NOMO-1 treated with DMSO at 0.1 percent for 48 hours (cell line): ENCODE measurements at regions not wholly inside any gene's neighbourhood (a gene's known extent, or its start where the extent isn't known, plus 50 kb on each side); places are given as distances from the start of the nearest gene placed in this dataset.
"Not testable (repeated sequence)": the region's sequence is repeated elsewhere in the genome, so short reads cannot be mapped to it uniquely, and the experiment has no call there.

Experiments used
- DNase-seq: peaks from one replicate; lab custom pipeline; 2025; ENCODE audit not compliant: unreplicated experiment; lab: John Stamatoyannopoulos, UW

DNA sequence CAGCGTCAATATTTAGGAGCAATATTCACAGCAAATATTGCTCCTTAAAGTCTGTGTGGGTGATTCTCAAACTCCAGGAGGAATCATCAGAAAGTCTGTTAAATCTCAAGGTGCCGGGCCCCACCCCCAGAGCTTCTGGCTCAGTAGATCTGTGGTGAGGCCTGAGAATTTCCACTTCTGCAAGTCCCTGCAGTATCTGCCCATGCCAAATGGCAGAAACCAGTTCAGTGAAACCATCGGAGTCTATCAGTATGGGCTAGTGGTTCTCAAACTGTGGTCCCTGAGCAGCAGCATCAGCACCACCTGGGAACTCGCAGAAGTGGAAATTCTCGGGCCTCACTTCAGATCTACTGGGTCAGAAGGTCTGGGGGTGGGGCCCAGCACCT, 202.9 kb downstream of the SLC4A3 start:
- DNase-seq, result no peak

DNA sequence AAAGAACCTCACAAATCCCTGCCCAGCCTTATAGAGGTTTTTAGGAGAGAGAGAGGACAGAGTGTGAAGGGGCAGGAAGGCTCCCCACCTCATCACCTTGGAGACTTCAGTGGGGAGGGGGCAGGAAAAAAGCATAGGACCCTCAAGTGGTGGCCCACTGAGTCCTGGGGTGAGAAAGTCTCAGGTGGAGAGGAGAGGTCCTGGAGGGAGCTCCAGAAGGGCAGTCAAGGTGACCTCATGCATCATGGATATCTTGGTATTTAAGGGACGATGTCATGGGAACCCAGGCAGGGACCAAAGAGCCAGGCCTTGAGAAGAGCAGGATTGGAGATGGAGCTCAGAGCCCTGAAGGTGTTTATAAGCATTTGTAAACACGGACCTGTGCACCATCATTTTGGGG, 204.5 kb downstream of the SLC4A3 start:
- no peak for DNase-seq

DNA sequence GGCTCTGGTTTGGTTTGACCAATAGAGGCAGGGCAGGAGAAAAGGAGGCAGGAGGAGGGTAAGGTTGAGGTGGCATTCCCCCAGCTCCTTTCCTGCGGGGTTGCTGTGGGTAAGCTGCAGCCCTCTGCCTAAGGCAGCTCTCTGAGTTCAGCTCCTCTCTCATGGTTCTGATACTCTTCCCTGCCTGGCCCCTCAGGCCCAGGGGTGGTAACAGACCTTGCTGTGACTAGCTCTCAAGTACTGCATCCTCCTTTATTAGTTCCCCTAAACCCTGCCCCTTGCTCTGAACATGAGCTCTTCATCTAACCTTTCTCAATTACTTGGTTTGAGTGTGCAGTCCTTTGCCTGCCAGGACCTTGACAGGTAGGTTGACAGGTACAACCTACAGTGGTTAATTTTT, 205.5 kb downstream of the SLC4A3 start:
- DNase-seq, result no peak

DNA sequence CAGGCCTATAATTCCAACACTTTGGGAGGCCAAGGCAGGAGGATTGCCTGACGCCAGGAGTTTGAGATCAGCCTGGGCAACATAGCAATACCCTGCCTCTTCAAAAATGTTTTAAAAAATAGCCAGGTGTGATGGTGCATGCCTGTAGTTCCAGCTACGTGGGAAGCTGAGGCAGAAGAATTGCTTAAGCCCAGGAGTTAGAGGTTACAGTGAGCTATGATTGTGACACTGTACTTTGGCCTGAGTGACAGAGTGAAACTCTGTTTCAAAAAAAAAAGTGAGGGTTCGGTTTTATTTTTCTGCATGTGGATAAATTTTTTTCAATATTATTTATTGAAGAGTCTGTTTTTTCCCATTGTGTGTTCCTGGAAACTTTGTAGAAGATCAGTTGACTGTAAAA, 208.1 kb downstream of the SLC4A3 start:
- DNase-seq, result no peak

DNA sequence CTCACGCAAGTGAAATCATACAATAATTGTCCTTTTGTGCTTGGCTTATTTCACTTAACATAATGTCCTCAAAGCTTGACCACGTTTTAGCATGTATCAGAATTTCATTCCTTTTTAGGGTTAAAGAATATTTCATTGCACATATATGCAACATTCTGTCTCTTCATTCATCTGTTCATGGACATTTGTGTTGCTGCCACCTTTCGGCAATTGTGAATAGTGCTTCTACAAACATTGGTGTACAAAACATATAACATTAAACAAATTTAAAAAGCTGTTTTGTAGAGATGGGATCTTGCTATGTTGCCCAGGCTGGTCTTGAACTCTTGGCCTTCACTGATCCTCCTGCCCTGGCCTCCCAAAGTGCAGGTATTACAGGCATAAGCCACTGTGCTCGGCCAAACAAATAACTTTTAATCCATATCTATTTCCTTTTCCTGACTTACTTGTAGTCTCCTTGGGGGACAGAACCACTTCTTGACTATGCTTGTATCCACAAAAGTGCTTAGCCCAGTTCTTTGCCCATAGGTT, 209.3 kb downstream of the SLC4A3 start:
- no peak for DNase-seq

DNA sequence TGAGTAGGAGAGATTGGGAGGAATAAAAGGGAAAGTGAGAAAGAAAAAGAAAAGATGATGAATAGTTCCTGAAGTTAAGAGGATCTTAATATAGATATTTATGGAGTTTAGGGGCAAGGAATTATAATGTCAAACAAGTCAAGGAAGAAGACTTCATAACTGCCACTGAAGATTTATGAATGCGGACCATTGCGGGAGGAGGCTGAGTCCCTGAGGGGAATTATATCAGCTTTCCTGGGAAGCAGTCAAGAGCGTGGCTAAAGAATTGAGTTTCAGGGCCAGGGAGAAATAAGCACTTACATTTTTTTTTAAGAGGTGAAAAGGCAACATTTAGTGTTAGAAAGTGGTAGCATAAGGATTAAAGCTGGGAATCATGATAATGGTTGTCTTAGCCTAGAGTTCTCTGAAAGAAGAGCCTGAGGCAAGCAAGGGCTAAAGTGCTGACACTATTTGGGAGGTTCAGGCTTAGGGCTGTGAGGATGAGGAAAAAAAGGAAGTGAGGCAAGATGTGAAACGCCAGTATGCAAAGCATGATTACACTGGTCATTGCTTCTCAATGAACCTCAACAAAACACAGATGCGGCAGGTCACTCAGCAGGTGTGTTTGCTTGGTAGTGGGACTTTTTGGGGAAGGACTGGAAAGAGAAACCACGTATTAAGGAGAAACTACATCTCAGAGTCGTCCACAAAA, 217.1 kb downstream of the SLC4A3 start:
- DNase-seq, result peak; percentile 48

DNA sequence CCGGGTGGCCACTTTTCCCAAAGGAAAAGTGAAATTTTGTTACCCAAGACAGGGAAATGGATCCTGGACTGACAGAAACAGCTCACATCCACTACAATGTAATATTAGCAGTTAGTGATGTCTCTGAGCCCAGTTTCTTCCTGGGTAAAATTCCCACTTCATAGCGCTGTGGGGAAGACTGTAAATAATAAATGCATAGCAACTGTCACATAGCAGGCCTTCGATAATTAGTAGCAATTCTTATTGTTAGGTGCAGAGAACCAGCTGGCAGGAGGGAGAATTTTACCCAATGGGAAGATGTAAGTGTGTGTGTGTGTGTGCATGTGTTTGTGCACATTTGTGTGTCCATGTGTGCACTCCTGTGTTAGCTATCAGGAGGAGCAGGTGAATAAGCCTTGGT, 221.5 kb downstream of the SLC4A3 start:
- no peak for DNase-seq

DNA sequence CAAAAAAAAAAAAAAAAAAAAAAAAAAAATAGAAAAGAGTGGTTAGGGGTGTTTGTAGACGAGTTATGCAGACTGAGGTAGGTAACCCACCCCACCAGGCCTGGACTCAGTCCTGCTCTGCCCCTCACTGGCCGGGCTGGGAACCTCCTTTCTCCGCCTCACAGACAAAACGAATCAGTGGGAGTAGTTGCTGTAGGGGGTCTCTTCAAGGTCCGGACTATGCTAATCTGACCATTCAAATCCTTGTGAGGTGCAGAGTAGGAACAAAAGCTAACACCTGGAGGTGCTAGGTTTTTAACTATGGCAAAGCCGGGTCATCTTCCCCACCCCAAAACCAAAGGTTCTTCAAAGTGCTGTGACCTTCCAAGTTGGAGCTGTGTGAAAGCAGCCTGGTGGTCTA, 223.7 kb downstream of the SLC4A3 start:
- no peak for DNase-seq

DNA sequence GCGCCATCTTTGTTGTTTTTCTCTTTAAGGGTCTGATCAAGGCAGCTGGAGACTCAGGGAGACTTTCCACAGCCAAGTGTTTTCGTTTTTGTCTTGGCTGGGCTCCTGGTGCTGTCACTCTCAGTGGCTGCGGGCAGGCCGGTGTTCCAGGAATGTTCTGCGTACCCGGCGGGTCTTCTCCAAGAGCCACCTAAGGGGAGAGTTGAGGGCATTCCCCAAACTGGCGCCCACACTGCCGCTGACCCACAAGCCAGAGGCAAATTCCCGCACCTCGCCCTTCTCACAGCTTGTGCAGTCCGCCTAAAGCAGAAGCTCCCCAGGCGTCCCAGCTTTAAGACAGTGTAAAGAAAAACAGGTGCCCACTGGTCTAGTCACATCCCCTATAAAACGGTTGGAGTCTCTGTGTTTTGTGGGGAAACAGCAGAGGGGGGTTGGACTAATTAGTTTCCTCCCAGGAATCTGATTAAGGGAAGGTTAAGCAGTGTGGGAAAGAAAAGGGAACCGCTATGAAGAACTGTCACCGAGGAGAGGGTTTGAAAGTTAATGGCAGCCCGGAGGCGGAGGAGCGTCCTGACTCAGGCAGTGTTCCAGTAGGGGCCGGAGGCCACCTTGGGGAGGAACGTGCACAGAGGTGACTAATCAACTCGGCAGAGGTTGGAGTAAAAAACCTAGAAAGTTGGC, 224.5 kb downstream of the SLC4A3 start:
- no peak for DNase-seq

DNA sequence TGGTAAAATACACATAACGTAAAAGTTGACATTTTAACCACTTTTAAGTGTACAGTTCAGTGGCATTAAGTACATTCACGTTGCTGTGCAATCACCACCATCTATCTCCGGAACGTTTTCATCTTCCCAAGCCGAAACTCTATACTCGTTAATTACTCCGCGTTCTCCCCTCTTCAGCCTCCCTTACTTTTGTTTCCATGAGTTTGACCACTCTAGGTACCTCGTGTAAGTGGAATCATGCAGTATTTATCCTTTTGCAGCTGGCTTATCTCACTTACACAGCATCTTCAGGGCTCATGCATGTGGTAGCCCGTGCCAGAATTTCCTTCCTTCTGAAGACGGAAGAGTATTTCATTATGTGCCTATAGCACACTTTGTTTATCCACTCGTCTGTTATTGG, 225.2 kb downstream of the SLC4A3 start:
- DNase-seq, result no peak

DNA sequence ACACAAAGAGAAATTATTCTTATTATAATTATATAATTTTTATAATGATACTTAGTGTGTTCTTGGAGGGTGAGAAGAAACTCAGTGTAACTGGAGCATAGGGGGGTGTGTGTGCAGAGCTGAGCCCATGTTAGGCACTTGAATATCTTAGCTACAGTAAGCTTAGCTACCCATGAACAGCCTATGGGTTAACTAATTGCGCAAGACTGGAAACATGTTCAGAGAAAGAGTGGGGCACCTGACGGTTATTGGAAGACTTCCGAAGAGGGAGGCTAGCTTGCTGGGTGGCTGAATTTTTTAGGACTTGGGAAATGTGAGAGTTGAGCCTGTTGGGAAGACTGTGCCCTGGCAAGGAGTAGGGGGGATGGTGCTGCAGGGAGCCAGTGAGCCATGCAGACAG, 229.2 kb downstream of the SLC4A3 start:
- no peak for DNase-seq

DNA sequence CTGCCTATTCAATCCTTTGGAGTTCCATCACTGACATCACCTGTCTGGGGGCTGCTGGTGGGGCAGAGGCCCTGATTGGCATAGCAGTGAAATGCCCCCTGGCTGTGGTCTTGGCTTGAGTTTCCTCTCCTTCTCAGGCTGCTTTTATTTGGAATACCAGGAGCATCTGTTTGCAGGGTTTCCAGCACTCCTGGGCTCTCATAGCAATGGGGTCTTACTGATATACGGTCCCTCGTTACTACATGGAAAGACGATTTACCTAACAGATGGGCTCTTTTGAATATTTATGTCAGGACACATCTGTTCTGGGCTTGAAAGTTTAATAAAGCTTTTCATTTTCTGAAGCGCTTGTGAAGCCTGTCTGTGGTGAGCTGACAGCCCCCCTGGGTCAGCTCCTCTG, 230.3 kb downstream of the SLC4A3 start:
- no peak for DNase-seq

DNA sequence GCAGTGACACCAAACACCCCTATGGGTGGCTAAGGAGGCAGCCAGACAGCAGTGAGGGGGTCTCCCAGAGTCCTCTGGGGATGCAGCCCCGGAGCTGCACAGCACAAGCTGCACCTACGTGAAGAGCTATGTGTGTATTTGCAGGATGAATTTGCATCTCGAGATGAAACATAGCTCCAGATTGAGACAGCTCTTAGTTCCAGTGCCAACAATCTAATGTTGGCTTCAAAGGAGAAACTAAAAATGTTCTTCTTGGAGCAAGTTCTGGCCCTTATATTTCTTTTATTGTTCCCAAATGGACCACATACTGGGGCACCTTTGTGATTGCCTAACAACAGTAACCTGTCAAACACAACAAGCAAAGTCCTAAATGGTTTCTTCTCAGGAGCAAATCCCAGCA, 233.9 kb downstream of the SLC4A3 start:
- DNase-seq, result no peak

DNA sequence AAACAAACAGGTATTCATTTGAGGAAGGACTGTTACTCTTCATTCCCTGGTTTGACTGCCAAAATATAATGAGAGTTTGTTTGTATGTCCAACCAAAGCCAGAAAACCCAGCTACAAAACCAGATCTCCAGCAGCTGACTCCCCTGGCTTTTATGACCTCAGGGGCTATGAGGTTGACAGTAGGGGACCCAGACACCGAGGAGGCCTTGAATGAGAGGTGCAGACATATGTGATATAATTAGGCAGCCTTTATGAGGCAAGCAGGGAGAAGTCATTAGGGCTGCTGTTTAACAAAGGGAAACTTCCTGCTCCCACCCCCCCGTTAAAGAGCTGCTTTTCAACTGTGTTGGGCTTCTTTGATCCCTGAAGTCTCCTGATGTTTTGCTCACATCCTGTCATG, 236.7 kb downstream of the SLC4A3 start:
- no peak for DNase-seq

DNA sequence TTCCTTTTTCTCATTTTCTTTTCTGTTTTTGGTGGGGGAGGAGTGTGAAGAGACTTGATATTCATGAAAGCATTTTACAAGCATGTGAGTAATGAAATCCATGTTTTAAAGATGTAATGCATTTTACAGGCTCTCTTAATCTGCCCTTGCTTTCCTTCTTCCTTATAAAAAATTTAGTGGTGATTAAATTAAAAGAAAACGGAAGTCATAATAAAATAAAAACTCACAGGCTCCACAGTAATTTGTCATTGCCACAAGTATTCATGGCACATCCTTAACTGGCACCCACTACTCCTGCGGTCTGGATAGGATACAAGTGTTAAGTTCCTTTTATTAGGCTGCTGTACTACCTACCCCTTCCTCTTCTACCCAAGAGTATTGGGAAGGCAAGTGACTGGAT, 241.2 kb downstream of the SLC4A3 start:
- no peak for DNase-seq

DNA sequence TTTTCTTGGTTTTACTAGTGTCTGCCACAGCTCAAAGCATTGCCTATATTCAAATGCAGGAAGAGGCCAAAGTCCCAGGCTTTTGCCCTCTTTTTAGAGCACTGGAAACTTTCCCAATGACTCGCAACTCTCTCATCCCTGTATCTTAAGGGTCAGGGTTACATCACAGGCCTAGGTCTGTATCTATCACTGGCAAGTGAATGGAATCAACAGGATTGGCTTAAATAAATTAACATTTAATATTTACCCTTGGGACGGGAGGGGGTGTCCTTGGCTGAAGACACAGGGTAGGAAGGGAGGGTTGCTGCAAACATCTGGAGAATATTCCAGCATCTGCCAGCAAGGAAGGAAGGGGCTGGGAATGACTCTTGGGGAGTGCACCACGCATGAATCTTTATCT, 242.6 kb downstream of the SLC4A3 start:
- no peak for DNase-seq

DNA sequence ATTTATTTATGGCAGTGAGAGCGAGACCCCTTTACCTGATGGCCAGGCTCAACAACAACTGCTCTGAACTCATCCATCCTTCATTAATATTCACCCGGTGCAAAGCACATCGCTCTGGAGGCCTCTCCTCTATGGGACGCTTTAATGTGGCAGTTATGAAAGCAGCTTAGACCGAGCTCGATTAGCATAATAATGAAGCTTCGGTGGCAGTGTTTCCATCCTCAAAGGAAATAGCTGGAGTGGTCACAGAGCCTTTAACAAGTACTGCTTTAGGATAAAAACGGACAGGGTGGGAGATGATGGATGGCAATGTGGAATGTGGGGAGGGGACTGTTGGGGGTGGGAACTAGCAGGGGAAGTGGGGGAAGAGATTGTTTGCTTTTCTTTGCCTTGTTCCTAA, 243.9 kb downstream of the SLC4A3 start:
- no peak for DNase-seq

DNA sequence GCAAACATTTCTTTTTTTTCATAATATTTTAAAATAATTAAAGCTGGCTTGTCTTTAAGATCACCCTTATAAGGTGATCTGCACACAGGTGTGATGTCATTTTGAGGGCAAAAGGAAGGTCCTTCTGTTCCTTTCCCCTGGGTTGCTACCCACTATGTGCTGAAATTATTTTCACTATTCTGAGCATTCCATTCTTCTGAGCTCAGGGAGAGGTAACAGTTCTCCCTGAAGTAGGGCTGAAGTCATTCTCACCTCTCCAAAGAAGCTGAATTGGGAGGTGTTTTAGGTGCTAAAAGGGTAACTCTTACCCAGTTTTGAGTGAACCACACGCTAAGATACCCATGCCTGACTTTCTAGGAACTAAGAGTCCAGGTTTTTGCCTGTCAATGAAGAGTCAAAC, 247.6 kb downstream of the SLC4A3 start:
- no peak for DNase-seq

DNA sequence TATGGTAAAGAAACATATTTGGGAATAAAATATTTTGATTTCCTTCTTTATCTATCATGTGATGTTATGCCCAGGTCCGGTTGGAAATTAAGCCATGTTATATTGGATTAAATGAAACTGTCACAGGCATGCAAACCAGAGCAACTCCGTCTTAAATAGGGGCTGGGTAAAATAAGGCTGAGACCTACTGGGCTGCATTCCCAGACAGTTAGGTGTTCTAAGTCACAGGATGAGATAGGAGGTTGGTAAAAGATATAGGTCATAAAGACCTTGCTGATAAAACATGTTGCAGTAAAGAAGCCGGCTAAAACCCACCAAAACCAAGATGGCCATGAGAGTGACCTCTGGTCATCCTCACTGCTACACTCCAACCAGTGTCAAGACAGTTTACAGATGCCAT, 248.6 kb downstream of the SLC4A3 start:
- DNase-seq, result not testable (repeated sequence)

DNA sequence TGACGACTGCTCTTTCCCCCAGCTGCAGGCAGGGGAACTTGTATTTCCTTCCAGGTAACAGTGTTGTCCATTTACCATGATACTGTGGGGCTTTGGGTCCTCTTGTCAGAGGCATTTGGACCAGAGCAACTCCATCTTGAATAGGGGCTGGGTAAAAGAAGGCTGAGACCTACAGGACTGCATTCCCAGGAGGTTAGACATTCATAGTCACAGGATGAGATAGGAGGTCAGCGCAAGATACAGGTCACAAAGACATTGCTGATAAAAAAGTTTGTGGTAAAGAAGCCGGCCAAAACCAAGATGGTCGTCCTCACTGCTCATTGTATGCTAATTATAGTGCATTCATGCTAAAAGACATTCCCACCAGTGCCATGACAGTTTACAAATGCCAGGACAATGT, 249.5 kb downstream of the SLC4A3 start:
- no peak for DNase-seq

DNA sequence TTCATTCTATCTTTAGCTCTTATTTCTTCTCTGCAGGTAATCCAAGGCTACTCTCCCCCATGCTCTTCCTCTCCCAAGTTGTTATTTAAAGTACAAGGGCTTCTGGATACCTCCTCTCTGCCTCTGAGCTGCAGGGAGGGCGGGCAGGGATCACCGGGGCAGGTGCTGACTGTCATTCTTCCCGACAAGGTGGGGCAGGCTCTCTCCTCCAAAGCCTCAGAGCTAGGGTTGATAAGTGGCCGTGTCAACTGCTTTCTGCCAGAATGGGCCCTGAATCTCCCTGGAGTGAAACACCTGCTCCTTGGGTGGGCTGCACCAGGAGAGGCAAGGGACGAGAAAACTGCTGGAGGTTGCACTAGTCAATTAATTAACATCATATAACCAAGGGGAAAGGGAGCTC, 250.3 kb downstream of the SLC4A3 start:
- DNase-seq, result no peak

DNA sequence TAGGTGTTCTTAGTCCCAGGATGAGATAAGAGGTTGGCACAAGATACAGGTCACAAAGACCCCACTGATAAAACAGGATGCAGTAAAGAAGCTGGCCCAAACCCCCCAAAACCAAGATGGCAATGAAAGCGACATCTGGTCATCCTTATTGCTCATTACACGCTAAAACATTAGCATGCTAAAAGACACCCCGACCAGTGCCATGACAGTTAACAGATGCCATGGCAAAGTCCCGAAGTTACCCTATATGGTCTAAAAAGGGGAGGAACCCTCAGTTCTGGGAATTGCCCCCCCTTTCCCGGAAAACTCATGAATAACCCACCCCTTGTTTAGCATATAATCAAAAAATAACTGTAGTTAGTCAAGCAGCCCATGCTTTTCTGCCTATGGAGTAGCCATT, 251.1 kb downstream of the SLC4A3 start:
- DNase-seq, result no peak

DNA sequence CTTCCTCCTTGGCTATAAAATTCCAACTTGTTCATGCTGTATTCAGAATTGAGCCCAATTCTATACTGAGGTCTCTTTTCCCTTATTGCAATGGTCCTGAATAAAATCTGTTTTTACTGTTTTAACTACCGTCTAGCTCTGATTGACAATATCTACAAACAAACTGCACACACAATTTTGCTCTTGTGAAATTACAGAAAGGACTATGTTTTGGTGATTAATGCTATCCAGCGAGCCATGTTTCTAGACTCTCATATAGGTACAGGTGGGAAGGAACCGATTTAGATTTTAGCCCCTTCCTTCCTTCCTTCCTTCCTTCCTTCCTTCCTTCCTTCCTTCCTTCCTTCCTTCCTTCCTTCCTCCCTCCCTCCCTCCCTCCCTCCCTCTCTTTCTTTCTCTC, 254.4 kb downstream of the SLC4A3 start:
- DNase-seq, result no peak
